IMR-90 (cell line): ENCODE measurements at regions not wholly inside any gene's neighbourhood (a gene's known extent, or its start where the extent isn't known, plus 50 kb on each side); places are given as distances from the start of the nearest gene placed in this dataset.

Experiments
- ATAC-seq: fragments of 200-7000 bp; cut with Tn5 transposase; 2 replicates; pipeline ENCODE4 v1.9.1; 2020; ENCODE audit warnings: low read depth, mild to moderate bottlenecking, moderate library complexity
- BruUV-seq: library from RNA; stranded (reverse); fragments of 400-500 nt; replicated peaks from 2 replicates; lab custom pipeline; 2021; lab: Mats Ljungman, UMichigan
- CTCF ChIA-PET: fragments of 300-600 bp; formaldehyde crosslinking; extraction: SDS; loops from one replicate; lab custom pipeline; 2021; ENCODE audit warnings: antibody characterized with exemption; lab: Yijun Ruan, JAX
- POLR2A ChIA-PET: fragments of 300-600 bp; sonication (Branson Sonifier 250); formaldehyde crosslinking; loops from one replicate; lab custom pipeline; 2022; ENCODE audit warnings: antibody characterized with exemption; ENCODE audit not compliant: unreplicated experiment; lab: Charles Lee
- DNase-seq: peaks from one replicate; pipeline ENCODE4 v3.0.0; 2013
- H2AFZ ChIP-seq: replicated peaks from 2 replicates; pipeline ENCODE3; 2013; ENCODE audit warnings: low read length, mild to moderate bottlenecking; ENCODE audit not compliant: poor library complexity
- H2AK5ac ChIP-seq: 2 replicates; pipeline ENCODE4 v1.6.1; 2013; ENCODE audit warnings: low read depth, low read length, inconsistent platforms
- H2AK9ac ChIP-seq: replicated peaks from 2 replicates; pipeline ENCODE3; 2013; ENCODE audit warnings: mild to moderate bottlenecking, low read depth, low read length, moderate library complexity; ENCODE audit not compliant: poor library complexity
- H2BK120ac ChIP-seq: 2 replicates; pipeline ENCODE4 v1.6.1; 2013; ENCODE audit warnings: low read depth, low read length, inconsistent platforms
- H2BK15ac ChIP-seq: 3 replicates; pipeline ENCODE4 v1.6.1; 2013; ENCODE audit warnings: low read depth, low read length, inconsistent platforms
- H2BK20ac ChIP-seq: 2 replicates; pipeline ENCODE4 v1.6.1; 2013; ENCODE audit warnings: low read depth, mild to moderate bottlenecking, inconsistent platforms, low read length, moderate library complexity
- H2BK5ac ChIP-seq: 2 replicates; pipeline ENCODE4 v1.6.1; 2013; ENCODE audit warnings: mild to moderate bottlenecking, low read depth, low read length, inconsistent platforms; ENCODE audit not compliant: poor library complexity, severe bottlenecking
- H3K14ac ChIP-seq: replicated peaks from 2 replicates; pipeline ENCODE4 v1.6.1; 2013; ENCODE audit warnings: low read depth, low read length, inconsistent platforms
- H3K18ac ChIP-seq: 2 replicates; pipeline ENCODE4 v1.6.1; 2013; ENCODE audit warnings: low read depth, low read length, control low read depth
- H3K23ac ChIP-seq: 2 replicates; pipeline ENCODE4 v1.6.1; 2013; ENCODE audit warnings: low read depth, low read length, inconsistent platforms
- H3K27ac ChIP-seq: 2 replicates; pipeline ENCODE4 v1.5.1; 2013; ENCODE audit warnings: mild to moderate bottlenecking, control low read depth, low read length; ENCODE audit not compliant: insufficient read depth
- H3K27me3 ChIP-seq: 2 replicates; pipeline ENCODE4 v1.6.1; 2013; ENCODE audit warnings: low read length; ENCODE audit not compliant: control insufficient read depth, insufficient read depth
- H3K36me3 ChIP-seq: 2 replicates; pipeline ENCODE4 v1.6.1; 2013; ENCODE audit warnings: low read length, mixed read lengths; ENCODE audit not compliant: control insufficient read depth, insufficient read depth
- H3K4ac ChIP-seq: 2 replicates; pipeline ENCODE4 v1.6.1; 2013; ENCODE audit warnings: low read depth, low read length, inconsistent platforms
- H3K4me1 ChIP-seq: 2 replicates; pipeline ENCODE4 v1.6.1; 2013; ENCODE audit warnings: low read length, mixed read lengths; ENCODE audit not compliant: control insufficient read depth, insufficient read depth
- H3K4me2 ChIP-seq: 2 replicates; pipeline ENCODE4 v1.6.1; 2013; ENCODE audit warnings: low read depth, mild to moderate bottlenecking, control low read depth, low read length, moderate library complexity
- H3K4me3 ChIP-seq: 2 replicates; pipeline ENCODE4 v1.5.1; 2013; ENCODE audit warnings: low read depth, mild to moderate bottlenecking, control low read depth, low read length, moderate library complexity; ENCODE audit not compliant: insufficient read depth
- H3K56ac ChIP-seq: 2 replicates; pipeline ENCODE4 v1.6.1; 2013; ENCODE audit warnings: low read length, inconsistent platforms; ENCODE audit not compliant: insufficient read depth; ENCODE audit errors: extremely low read depth
- H3K79me1 ChIP-seq, 2 experiments: 2 replicates each; pipeline ENCODE4 v1.6.1; 2013; ENCODE audit warnings: low read length in 2 of 2, inconsistent platforms in 1 of 2, low read depth in 1 of 2
- H3K9ac ChIP-seq: 2 replicates; pipeline ENCODE4 v1.6.1; 2013; ENCODE audit warnings: low read depth, low read length, control low read depth
- H3K9me1 ChIP-seq: 2 replicates; pipeline ENCODE4 v1.6.1; 2013; ENCODE audit warnings: low read length, inconsistent platforms; ENCODE audit not compliant: insufficient read depth
- H3K9me3 ChIP-seq: 2 replicates; pipeline ENCODE4 v1.6.1; 2013; ENCODE audit warnings: low read length; ENCODE audit not compliant: control insufficient read depth, insufficient read depth
- H4K20me1 ChIP-seq: 2 replicates; pipeline ENCODE4 v1.6.1; 2013; ENCODE audit warnings: low read length, inconsistent platforms; ENCODE audit not compliant: insufficient read depth
- H4K5ac ChIP-seq: 2 replicates; pipeline ENCODE4 v1.6.1; 2013; ENCODE audit warnings: mild to moderate bottlenecking, low read depth, low read length, control low read depth
- H4K8ac ChIP-seq, 2 experiments: 2 replicates each; pipeline ENCODE4 v1.6.1; 2013; ENCODE audit warnings: low read depth in 2 of 2, low read length in 2 of 2, control low read depth in 1 of 2, inconsistent platforms in 1 of 2
- H4K91ac ChIP-seq: 2 replicates; pipeline ENCODE4 v1.6.1; 2013; ENCODE audit warnings: low read depth, low read length, inconsistent platforms; ENCODE audit not compliant: insufficient read depth
- BHLHE40 ChIP-seq: fragments of 150-350 bp; IDR thresholded peaks from 2 replicates; pipeline ENCODE4 v1.6.1; 2016; ENCODE audit warnings: mild to moderate bottlenecking, low read depth, low read length
- CHD1 ChIP-seq: IDR thresholded peaks from 2 replicates; pipeline ENCODE4 v1.6.1; 2012; ENCODE audit warnings: low read depth, low read length, improper control_type of control experiment
- FOS ChIP-seq: fragments of 150-350 bp; IDR thresholded peaks from 2 replicates; pipeline ENCODE4 v1.6.1; 2016; ENCODE audit warnings: low read depth, low read length
- MAFK ChIP-seq: IDR thresholded peaks from 2 replicates; pipeline ENCODE4 v1.6.1; 2012; ENCODE audit warnings: low read depth, low read length, improper control_type of control experiment
- MXI1 ChIP-seq: IDR thresholded peaks from 2 replicates; pipeline ENCODE4 v1.6.1; 2012; ENCODE audit warnings: low read depth, mild to moderate bottlenecking, low read length, moderate library complexity, borderline replicate concordance
- POLR2A ChIP-seq: IDR thresholded peaks from 2 replicates; pipeline ENCODE4 v1.6.1; 2012; ENCODE audit warnings: mild to moderate bottlenecking, low read depth, low read length
- WGBS, 2 experiments: methylation state at CpG; one replicate each; pipeline versions ENCODE4 v1.1.5 to v1.1.7; 2013; ENCODE audit warnings: missing lambda C conversion rate in 2 of 2; ENCODE audit not compliant: insufficient read length in 1 of 2; ENCODE audit errors: extremely low coverage in 2 of 2; 5-methylcytosine and 5-hydroxymethylcytosine counted together
- dilution Hi-C: fragments of 300-500 bp; cut with HindIII; formaldehyde crosslinking; loops from one replicate; pipeline ENCODE4 v1.14.3; 2018; ENCODE audit warnings: low sequenced_read_pairs; ENCODE audit not compliant: unreplicated experiment
- in situ Hi-C: fragments of 300-500 bp; cut with MboI; formaldehyde crosslinking; loops from 3 replicates; pipeline ENCODE4 v1.14.3; 2019; ENCODE audit warnings: low sequenced_read_pairs, inconsistent platforms, mixed read lengths
- intact Hi-C: fragments of 100-400 bp; cut with micrococcal nuclease; formaldehyde crosslinking; loops from 2 replicates; pipeline ENCODE4 v1.10.0; 2022

GRCh38 chr9:96064826-96065481, 189.5 kb downstream of the ERCC6L2 start:
- Histone ChIP-seq H2AFZ (no peak overlapping the region), H3K27ac (no peak overlapping the region), H4K20me1 (no peaks in the 10 kb centered on the region), H3K4ac (no peak overlapping the region), H3K4me3 (no peak overlapping the region), H3K18ac (no peak overlapping the region), H4K8ac (no peak overlapping the region), H3K9me3 (no peaks in the 10 kb centered on the region), H2AK9ac (no peak overlapping the region), H3K79me1 (no peaks in the 10 kb centered on the region), H3K14ac (no peak overlapping the region), H2BK5ac (no peak overlapping the region), H3K9ac (no peak overlapping the region), H2AK5ac (no peak overlapping the region), H3K4me2 (no peak overlapping the region), H3K9me1 (no peaks in the 10 kb centered on the region; the same call in 1 of the 2 replicates), H3K36me3 (no peaks in the 10 kb centered on the region), H2BK20ac (no peak overlapping the region), H3K23ac (no peak overlapping the region), H3K4me1 (peaks cover 2% of the 10 kb centered on the region; the same call in 1 of the 2 replicates), H2BK120ac (no peak overlapping the region), H3K27me3 (peaks cover 5% of the 10 kb centered on the region), H2BK15ac (no peak overlapping the region), H4K91ac (no peak overlapping the region), H3K56ac (no peak overlapping the region), H4K5ac (no peak overlapping the region)
- 100% methylated on average over 1 of the region's 7 CpGs; no CpG with 5 or more reads in 1 of the 2 experiments for WGBS, 2 experiments
- dilution Hi-C loops (no loop called here), intact Hi-C loops (no loop called here), in situ Hi-C loops (no loop called here)
- no peak for DNase-seq
- ATAC-seq, result no peak
- TF ChIP-seq MAFK (no peak), FOS (no peak), BHLHE40 (no peak), MXI1 (no peak), POLR2A (no peak), CHD1 (no peak)
- ChIA-PET CTCF (no interaction called here), POLR2A (no interaction called here)
- BruUV-seq, result no TSS peak
